ENCODE measurements at regions not wholly inside any gene's neighbourhood (a gene's known extent, or its start where the extent isn't known, plus 50 kb on each side); places are given as distances from the start of the nearest gene placed in this dataset.

GRCh38 chr13:79830945-79831344, 350.0 kb downstream of the NDFIP2 start:
- no peak for DNase-seq (ENCODE audit: extremely low spot score)
- TF ChIP-seq FOXK2 (IDR thresholded peaks at IDR 0.05), result no peak
- no peak for TF ChIP-seq NFRKB (IDR thresholded peaks at IDR 0.05)
- TF ChIP-seq FOXM1 (IDR thresholded peaks at IDR 0.05; ENCODE audit: borderline replicate concordance), result no peak
- TF ChIP-seq FOXA1 (IDR thresholded peaks at IDR 0.05), result no peak
- TF ChIP-seq ZNF384 (IDR thresholded peaks at IDR 0.05), result no peak
- no peak for TF ChIP-seq CTBP1 (IDR thresholded peaks at IDR 0.05; ENCODE audit: borderline replicate concordance)
- no peak for TF ChIP-seq ARNT (IDR thresholded peaks at IDR 0.05)
- no peak for TF ChIP-seq ELF4 (IDR thresholded peaks at IDR 0.05)
- TF ChIP-seq PKNOX1 (IDR thresholded peaks at IDR 0.05), result no peak
- TF ChIP-seq SUZ12 (IDR thresholded peaks at IDR 0.05), result no peak
- no peak for TF ChIP-seq HDGF (IDR thresholded peaks at IDR 0.05; ENCODE audit: borderline replicate concordance)
- TF ChIP-seq TARDBP (IDR thresholded peaks at IDR 0.05), result no peak
- no peak for TF ChIP-seq BHLHE40 (IDR thresholded peaks at IDR 0.05; ENCODE audit: borderline replicate concordance)
- TF ChIP-seq L3MBTL2 (conservative IDR thresholded peaks at IDR 0.05), result no peak
- no peak for TF ChIP-seq LEF1 (IDR thresholded peaks at IDR 0.05; ENCODE audit: borderline replicate concordance)
- TF ChIP-seq SP1 (IDR thresholded peaks at IDR 0.05), result no peak
- ChIA-PET CTCF (no interaction called here), POLR2A (no interaction called here)

GRCh38 chr13:79830426-79830825, 349.5 kb downstream of the NDFIP2 start:
- TF ChIP-seq NFRKB (IDR thresholded peaks at IDR 0.05) (no peak), HDGF (IDR thresholded peaks at IDR 0.05; ENCODE audit: borderline replicate concordance) (no peak), ARNT (IDR thresholded peaks at IDR 0.05) (no peak), PKNOX1 (IDR thresholded peaks at IDR 0.05) (no peak), ZNF384 (IDR thresholded peaks at IDR 0.05) (no peak), FOXK2 (IDR thresholded peaks at IDR 0.05) (no peak), SP1 (IDR thresholded peaks at IDR 0.05) (no peak)
- DNase-seq (ENCODE audit: extremely low spot score), result no peak
- POLR2A ChIA-PET, result no interaction called here
- CTCF ChIA-PET, result no interaction called here

GRCh38 chr13:79829880-79830279, 348.9 kb downstream of the NDFIP2 start:
- ChIA-PET CTCF (no interaction called here), POLR2A (no interaction called here)
- no peak for TF ChIP-seq FOXK2 (IDR thresholded peaks at IDR 0.05)
- no peak for TF ChIP-seq ELF4 (IDR thresholded peaks at IDR 0.05)
- TF ChIP-seq SUZ12 (IDR thresholded peaks at IDR 0.05), result no peak
- TF ChIP-seq SP1 (IDR thresholded peaks at IDR 0.05), result no peak
- no peak for TF ChIP-seq NFRKB (IDR thresholded peaks at IDR 0.05)
- TF ChIP-seq HDGF (IDR thresholded peaks at IDR 0.05; ENCODE audit: borderline replicate concordance), result no peak
- no peak for TF ChIP-seq BHLHE40 (IDR thresholded peaks at IDR 0.05; ENCODE audit: borderline replicate concordance)
- TF ChIP-seq LEF1 (IDR thresholded peaks at IDR 0.05; ENCODE audit: borderline replicate concordance), result no peak
- TF ChIP-seq TARDBP (IDR thresholded peaks at IDR 0.05), result no peak
- no peak for TF ChIP-seq PKNOX1 (IDR thresholded peaks at IDR 0.05)
- no peak for DNase-seq (ENCODE audit: extremely low spot score)

GRCh38 chr13:79825959-79826358, 345.0 kb downstream of the NDFIP2 start:
- ChIA-PET POLR2A (no interaction called here), CTCF (no interaction called here)
- TF ChIP-seq HDGF (IDR thresholded peaks at IDR 0.05; ENCODE audit: borderline replicate concordance) (no peak), ARNT (IDR thresholded peaks at IDR 0.05) (no peak), FOXM1 (IDR thresholded peaks at IDR 0.05; ENCODE audit: borderline replicate concordance) (no peak), LEF1 (IDR thresholded peaks at IDR 0.05; ENCODE audit: borderline replicate concordance) (no peak), L3MBTL2 (conservative IDR thresholded peaks at IDR 0.05) (no peak), NFRKB (IDR thresholded peaks at IDR 0.05) (no peak), SP1 (IDR thresholded peaks at IDR 0.05) (no peak), FOXA1 (IDR thresholded peaks at IDR 0.05) (no peak)

GRCh38 chr13:79815041-79815440, 334.1 kb downstream of the NDFIP2 start:
- no peak for DNase-seq (ENCODE audit: extremely low spot score)
- ChIA-PET POLR2A (no interaction called here), CTCF (no interaction called here)
- TF ChIP-seq SUZ12 (IDR thresholded peaks at IDR 0.05), result no peak
- TF ChIP-seq ZNF384 (IDR thresholded peaks at IDR 0.05), result no peak

More at GRCh38 chr13:79825959-79826358, 345.0 kb downstream of the NDFIP2 start:
- no peak for DNase-seq (ENCODE audit: extremely low spot score)

GRCh38 chr13:79812070-79812850, 331.3 kb downstream of the NDFIP2 start:
- POLR2A ChIA-PET, result interaction anchor here (0.5 kb wide), 1 partner anchor 587 kb away, joined by 3 read pairs; no protein-coding TSS in a partner anchor
- no peak for DNase-seq (ENCODE audit: extremely low spot score)
- CTCF ChIA-PET, result interaction anchor here (0.6 kb wide), 1 partner anchor 133 kb away, joined by 3 read pairs; no protein-coding TSS in a partner anchor
- no peak for TF ChIP-seq SUZ12 (IDR thresholded peaks at IDR 0.05)
- no peak for TF ChIP-seq BHLHE40 (IDR thresholded peaks at IDR 0.05; ENCODE audit: borderline replicate concordance)
- no peak for TF ChIP-seq FOXK2 (IDR thresholded peaks at IDR 0.05)
- TF ChIP-seq FOXM1 (IDR thresholded peaks at IDR 0.05; ENCODE audit: borderline replicate concordance), result no peak
- TF ChIP-seq NFRKB (IDR thresholded peaks at IDR 0.05), result no peak
- no peak for TF ChIP-seq PKNOX1 (IDR thresholded peaks at IDR 0.05)
- no peak for TF ChIP-seq TARDBP (IDR thresholded peaks at IDR 0.05)
